ENCODE measurements at regions not wholly inside any gene's neighbourhood (a gene's known extent, or its start where the extent isn't known, plus 50 kb on each side); places are given as distances from the start of the nearest gene placed in this dataset.

DNA sequence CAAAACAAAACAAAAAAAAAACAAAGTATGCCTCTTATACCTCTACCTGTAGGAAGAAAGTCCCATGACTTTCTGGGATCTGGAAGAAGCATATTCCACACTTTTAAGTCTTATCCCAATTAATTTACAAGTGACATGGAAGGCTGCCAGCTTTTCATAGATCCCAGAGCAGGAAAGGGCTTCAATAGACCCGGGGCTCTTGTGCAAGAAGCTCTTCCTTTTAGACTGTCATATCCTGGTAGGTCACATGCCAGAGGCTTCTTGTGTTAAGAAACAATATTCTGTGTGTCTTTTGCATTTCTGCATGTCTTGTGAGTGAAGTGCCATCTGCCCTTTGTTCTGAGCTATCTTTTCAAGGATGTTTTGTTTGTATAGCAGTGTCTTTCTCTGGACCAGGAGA, 84.4 kb upstream of the PHOX2B start:
- ATAC-seq (no peak), DNase-seq (ENCODE audit: low spot score) (no peak)
- no peak overlapping the region for H3K4me3 Mint-ChIP-seq
- peaks cover 8% of the 10 kb centered on the region for H3K27me3 Mint-ChIP-seq (ENCODE audit: low read depth)
- H3K27ac Mint-ChIP-seq: no peak overlapping the region
- POLR2A ChIA-PET: no interaction called here
- no peaks in the 10 kb centered on the region for H3K36me3 Mint-ChIP-seq
- H3K9me3 Mint-ChIP-seq: peaks cover 9% of the 10 kb centered on the region; the same call in 1 of the 2 replicates
- CTCF ChIA-PET: no interaction called here
- TF ChIP-seq, protein P1, sequence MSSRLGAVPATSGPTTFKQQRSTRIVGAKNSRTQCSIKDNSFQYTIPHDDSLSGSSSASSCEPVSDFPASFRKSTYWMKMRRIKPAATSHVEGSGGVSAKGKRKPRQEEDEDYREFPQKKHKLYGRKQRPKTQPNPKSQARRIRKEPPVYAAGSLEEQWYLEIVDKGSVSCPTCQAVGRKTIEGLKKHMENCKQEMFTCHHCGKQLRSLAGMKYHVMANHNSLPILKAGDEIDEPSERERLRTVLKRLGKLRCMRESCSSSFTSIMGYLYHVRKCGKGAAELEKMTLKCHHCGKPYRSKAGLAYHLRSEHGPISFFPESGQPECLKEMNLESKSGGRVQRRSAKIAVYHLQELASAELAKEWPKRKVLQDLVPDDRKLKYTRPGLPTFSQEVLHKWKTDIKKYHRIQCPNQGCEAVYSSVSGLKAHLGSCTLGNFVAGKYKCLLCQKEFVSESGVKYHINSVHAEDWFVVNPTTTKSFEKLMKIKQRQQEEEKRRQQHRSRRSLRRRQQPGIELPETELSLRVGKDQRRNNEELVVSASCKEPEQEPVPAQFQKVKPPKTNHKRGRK (CRISPR knock-in tag; IDR thresholded peaks at IDR 0.05; ENCODE audit: borderline replicate concordance): no peak
- no peak for TF ChIP-seq TCF7 (CRISPR knock-in tag; IDR thresholded peaks at IDR 0.05; ENCODE audit: low read depth)
- TF ChIP-seq ZNF138 (CRISPR knock-in tag; conservative IDR thresholded peaks at IDR 0.05): no peak
- TF ChIP-seq, protein P2, sequence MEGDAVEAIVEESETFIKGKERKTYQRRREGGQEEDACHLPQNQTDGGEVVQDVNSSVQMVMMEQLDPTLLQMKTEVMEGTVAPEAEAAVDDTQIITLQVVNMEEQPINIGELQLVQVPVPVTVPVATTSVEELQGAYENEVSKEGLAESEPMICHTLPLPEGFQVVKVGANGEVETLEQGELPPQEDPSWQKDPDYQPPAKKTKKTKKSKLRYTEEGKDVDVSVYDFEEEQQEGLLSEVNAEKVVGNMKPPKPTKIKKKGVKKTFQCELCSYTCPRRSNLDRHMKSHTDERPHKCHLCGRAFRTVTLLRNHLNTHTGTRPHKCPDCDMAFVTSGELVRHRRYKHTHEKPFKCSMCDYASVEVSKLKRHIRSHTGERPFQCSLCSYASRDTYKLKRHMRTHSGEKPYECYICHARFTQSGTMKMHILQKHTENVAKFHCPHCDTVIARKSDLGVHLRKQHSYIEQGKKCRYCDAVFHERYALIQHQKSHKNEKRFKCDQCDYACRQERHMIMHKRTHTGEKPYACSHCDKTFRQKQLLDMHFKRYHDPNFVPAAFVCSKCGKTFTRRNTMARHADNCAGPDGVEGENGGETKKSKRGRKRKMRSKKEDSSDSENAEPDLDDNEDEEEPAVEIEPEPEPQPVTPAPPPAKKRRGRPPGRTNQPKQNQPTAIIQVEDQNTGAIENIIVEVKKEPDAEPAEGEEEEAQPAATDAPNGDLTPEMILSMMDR (IDR thresholded peaks at IDR 0.05): no peak
- TF ChIP-seq ZNF396 (CRISPR knock-in tag; IDR thresholded peaks at IDR 0.05; ENCODE audit: borderline replicate concordance): no peak
- TF ChIP-seq NFYB (CRISPR knock-in tag; conservative IDR thresholded peaks at IDR 0.05; ENCODE audit: low read depth): no peak
- no peak for TF ChIP-seq SMAD3 (CRISPR knock-in tag; IDR thresholded peaks at IDR 0.05; ENCODE audit: borderline replicate concordance)
- no peak for TF ChIP-seq SOX15 (CRISPR knock-in tag; IDR thresholded peaks at IDR 0.05)
- no peak for TF ChIP-seq NFE2L1 (CRISPR knock-in tag; IDR thresholded peaks at IDR 0.05)
- TF ChIP-seq ETV6 (CRISPR knock-in tag; IDR thresholded peaks at IDR 0.05): no peak
- TF ChIP-seq, protein P3, sequence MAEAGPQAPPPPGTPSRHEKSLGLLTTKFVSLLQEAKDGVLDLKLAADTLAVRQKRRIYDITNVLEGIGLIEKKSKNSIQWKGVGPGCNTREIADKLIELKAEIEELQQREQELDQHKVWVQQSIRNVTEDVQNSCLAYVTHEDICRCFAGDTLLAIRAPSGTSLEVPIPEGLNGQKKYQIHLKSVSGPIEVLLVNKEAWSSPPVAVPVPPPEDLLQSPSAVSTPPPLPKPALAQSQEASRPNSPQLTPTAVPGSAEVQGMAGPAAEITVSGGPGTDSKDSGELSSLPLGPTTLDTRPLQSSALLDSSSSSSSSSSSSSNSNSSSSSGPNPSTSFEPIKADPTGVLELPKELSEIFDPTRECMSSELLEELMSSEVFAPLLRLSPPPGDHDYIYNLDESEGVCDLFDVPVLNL (CRISPR knock-in tag; IDR thresholded peaks at IDR 0.05; ENCODE audit: borderline replicate concordance, low read depth): no peak
- TF ChIP-seq, protein P4, sequence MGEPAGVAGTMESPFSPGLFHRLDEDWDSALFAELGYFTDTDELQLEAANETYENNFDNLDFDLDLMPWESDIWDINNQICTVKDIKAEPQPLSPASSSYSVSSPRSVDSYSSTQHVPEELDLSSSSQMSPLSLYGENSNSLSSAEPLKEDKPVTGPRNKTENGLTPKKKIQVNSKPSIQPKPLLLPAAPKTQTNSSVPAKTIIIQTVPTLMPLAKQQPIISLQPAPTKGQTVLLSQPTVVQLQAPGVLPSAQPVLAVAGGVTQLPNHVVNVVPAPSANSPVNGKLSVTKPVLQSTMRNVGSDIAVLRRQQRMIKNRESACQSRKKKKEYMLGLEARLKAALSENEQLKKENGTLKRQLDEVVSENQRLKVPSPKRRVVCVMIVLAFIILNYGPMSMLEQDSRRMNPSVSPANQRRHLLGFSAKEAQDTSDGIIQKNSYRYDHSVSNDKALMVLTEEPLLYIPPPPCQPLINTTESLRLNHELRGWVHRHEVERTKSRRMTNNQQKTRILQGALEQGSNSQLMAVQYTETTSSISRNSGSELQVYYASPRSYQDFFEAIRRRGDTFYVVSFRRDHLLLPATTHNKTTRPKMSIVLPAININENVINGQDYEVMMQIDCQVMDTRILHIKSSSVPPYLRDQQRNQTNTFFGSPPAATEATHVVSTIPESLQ (CRISPR knock-in tag; IDR thresholded peaks at IDR 0.05): no peak
- TF ChIP-seq SP1 (CRISPR knock-in tag; conservative IDR thresholded peaks at IDR 0.05): no peak
- no peak for TF ChIP-seq NR1H2 (CRISPR knock-in tag; IDR thresholded peaks at IDR 0.05)
- no peak for TF ChIP-seq TP53 (CRISPR knock-in tag; IDR thresholded peaks at IDR 0.05)
- TF ChIP-seq IRF2 (CRISPR knock-in tag; IDR thresholded peaks at IDR 0.05; ENCODE audit: borderline replicate concordance, low read depth): no peak
- TF ChIP-seq, protein P5, sequence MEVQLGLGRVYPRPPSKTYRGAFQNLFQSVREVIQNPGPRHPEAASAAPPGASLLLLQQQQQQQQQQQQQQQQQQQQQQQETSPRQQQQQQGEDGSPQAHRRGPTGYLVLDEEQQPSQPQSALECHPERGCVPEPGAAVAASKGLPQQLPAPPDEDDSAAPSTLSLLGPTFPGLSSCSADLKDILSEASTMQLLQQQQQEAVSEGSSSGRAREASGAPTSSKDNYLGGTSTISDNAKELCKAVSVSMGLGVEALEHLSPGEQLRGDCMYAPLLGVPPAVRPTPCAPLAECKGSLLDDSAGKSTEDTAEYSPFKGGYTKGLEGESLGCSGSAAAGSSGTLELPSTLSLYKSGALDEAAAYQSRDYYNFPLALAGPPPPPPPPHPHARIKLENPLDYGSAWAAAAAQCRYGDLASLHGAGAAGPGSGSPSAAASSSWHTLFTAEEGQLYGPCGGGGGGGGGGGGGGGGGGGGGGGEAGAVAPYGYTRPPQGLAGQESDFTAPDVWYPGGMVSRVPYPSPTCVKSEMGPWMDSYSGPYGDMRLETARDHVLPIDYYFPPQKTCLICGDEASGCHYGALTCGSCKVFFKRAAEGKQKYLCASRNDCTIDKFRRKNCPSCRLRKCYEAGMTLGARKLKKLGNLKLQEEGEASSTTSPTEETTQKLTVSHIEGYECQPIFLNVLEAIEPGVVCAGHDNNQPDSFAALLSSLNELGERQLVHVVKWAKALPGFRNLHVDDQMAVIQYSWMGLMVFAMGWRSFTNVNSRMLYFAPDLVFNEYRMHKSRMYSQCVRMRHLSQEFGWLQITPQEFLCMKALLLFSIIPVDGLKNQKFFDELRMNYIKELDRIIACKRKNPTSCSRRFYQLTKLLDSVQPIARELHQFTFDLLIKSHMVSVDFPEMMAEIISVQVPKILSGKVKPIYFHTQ (CRISPR knock-in tag; IDR thresholded peaks at IDR 0.05): no peak
- TF ChIP-seq, protein P6, sequence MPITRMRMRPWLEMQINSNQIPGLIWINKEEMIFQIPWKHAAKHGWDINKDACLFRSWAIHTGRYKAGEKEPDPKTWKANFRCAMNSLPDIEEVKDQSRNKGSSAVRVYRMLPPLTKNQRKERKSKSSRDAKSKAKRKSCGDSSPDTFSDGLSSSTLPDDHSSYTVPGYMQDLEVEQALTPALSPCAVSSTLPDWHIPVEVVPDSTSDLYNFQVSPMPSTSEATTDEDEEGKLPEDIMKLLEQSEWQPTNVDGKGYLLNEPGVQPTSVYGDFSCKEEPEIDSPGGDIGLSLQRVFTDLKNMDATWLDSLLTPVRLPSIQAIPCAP (CRISPR knock-in tag; IDR thresholded peaks at IDR 0.05): no peak
- H3K4me1 Mint-ChIP-seq: no peaks in the 10 kb centered on the region
